ENCODE measurements at regions not wholly inside any gene's neighbourhood (a gene's known extent, or its start where the extent isn't known, plus 50 kb on each side); places are given as distances from the start of the nearest gene placed in this dataset.

DNA sequence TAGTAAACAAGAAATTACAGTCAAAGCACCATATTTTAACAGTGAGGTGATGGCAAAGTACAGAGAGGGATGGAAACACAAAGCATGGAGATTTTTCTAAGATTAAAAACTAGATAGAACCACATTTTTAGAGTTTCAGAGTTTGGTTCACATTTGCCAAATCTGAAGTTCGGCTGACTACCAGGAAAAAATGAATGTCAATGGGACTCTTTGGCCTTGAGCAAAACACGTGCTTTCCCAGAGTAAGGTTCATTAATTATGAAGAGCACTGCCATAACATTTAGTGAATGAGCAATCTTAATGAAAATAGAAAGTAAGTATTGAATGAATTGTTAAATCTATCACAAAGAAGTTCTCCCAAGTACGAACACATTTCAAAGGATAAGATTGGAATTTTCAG is 571.2 kb upstream of the VRK2 start:
- TF ChIP-seq, protein P1, sequence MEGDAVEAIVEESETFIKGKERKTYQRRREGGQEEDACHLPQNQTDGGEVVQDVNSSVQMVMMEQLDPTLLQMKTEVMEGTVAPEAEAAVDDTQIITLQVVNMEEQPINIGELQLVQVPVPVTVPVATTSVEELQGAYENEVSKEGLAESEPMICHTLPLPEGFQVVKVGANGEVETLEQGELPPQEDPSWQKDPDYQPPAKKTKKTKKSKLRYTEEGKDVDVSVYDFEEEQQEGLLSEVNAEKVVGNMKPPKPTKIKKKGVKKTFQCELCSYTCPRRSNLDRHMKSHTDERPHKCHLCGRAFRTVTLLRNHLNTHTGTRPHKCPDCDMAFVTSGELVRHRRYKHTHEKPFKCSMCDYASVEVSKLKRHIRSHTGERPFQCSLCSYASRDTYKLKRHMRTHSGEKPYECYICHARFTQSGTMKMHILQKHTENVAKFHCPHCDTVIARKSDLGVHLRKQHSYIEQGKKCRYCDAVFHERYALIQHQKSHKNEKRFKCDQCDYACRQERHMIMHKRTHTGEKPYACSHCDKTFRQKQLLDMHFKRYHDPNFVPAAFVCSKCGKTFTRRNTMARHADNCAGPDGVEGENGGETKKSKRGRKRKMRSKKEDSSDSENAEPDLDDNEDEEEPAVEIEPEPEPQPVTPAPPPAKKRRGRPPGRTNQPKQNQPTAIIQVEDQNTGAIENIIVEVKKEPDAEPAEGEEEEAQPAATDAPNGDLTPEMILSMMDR (IDR thresholded peaks at IDR 0.05), result no peak
- TF ChIP-seq POLR2A (IDR thresholded peaks at IDR 0.05), result no peak
